HG03045 (cell line): ENCODE measurements at regions not wholly inside any gene's neighbourhood (a gene's known extent, or its start where the extent isn't known, plus 50 kb on each side); places are given as distances from the start of the nearest gene placed in this dataset.
"Not testable (repeated sequence)": the region's sequence is repeated elsewhere in the genome, so short reads cannot be mapped to it uniquely, and the experiment has no call there.

Source experiments
- ATAC-seq: cut with Tn5 transposase; IDR thresholded peaks from one replicate; pipeline ENCODE4 v1.9.1; 2021; ENCODE audit warnings: mild to moderate bottlenecking, moderate library complexity; ENCODE audit not compliant: unreplicated experiment

DNA sequence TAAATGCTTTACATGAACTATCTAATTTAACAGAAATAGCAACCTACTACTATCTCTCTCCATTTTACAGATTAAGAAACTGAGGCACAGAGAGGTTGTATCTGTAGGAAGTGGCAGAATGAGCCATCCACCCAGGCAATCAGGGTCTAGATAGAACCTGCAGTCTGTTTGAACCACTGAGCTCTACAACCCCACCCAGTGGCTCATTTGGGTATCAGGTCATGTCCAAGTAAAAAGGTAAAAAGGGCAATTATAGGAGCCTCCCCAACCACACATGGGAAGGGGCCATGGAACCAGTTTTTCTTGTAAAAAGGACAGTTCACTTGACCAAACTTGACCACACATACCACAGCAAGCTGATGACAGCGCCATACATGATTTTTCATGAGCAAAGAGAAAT, 92.9 kb upstream of the SGCG start:
- ATAC-seq = no peak

DNA sequence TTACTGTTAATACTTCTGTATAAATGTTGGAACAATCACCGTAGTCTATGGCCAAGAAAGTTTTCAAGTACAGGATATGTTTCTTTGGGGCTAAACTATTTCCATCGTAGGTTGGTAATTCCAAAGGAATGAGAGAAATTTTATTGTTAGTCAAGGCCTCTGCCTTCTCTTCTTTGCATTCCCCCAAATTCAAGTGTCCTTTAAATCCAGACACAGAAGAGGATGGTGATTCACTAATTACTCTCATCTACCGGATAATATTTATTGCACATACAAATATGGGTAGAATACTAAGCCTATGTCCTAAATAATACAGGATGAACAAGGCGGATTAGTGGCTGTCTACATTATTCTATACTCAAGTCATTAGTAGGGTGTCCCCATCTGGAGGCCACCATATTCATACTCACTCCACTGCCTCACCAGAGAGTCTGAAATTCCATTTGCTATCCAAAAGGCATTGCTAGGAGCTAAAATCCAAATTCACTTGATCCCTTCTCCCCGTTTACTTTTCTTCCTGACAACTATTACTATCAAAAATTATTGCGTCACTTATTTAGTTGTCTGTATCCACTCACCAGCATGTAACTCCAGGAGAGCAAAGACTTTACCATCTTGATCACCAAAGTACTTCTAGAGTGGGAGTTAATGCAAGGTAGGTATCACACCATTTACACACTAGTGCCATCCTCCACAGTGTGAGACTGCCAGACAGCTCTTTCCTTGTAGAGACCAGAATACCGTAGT, 82.4 kb upstream of the SGCG start:
- ATAC-seq = no peak

DNA sequence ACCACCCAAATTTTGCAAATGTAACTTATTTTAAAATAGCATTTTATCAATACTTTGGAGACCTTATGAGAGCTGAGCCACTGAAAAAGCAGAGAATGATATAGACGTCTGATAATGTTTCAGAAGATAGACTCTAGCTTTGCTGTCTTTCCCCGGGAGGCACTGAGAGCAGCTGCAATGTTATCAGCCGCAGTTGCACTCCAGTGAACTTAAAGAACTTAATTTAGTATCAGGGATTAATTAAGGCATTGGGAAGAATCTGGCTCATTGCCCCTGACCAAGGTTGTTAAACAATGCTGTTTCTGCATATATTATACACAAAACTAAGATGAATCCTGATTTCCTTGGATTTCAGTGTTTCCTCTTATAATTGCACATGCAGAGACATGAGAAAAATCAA, 75.7 kb upstream of the SGCG start:
- no peak for ATAC-seq

DNA sequence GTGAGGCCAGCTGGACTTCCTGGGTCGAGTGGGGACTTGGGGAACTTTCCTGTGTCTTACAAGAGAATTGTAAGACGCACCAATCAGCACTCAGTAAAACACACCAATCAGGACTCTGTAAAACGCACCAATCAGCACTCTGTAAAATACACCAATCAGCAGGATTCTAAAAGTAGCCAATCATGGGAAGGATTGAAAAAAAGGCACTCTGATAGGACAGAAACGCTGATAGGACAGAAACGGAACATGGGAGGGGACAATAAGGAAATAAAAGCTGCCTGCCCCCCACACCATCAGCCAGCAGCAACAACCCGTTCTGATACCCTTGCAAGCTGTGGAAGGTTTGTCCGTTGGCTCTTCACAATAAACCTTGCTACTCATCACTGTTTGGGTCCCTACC, 73.1 kb upstream of the SGCG start:
- no peak for ATAC-seq

DNA sequence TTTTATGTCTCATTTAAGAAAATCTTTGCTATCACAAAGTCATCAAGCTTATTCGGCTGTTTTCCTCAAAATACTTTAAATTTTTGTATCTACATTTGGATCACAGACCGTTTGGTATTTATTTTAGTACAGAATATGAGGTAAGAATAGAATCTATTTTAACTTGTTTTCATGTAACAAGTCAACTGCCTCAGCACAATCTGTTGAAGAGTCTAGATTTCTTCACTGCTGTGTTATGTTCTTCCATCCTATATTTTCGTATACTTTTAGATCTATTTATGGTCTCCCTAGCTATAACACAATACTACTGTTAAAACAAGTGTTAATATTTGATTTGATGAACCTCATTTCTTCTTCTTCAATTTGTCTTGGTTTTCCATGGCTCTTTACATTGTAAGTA, 61.6 kb upstream of the SGCG start:
- no peak for ATAC-seq

DNA sequence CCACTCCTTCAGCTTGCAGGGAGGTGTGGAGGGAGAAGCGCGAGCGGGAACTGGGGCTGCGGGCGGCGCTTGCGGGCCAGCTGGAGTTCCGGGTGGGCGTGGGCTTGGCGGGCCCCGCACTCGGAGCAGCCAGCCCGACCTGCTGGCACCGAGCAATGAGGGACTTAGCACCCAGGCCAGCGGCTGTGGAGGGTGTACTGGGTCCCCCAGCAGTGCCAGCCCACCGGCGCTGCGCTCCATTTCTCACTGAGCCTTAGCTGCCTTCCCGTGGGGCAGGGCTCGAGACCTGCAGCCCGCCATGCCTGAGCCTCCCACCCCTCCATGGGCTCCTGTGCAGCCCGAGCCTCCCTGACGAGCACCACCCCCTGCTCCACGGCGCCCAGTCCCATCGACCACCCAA, 53.2 kb upstream of the SGCG start:
- ATAC-seq = not testable (repeated sequence)

DNA sequence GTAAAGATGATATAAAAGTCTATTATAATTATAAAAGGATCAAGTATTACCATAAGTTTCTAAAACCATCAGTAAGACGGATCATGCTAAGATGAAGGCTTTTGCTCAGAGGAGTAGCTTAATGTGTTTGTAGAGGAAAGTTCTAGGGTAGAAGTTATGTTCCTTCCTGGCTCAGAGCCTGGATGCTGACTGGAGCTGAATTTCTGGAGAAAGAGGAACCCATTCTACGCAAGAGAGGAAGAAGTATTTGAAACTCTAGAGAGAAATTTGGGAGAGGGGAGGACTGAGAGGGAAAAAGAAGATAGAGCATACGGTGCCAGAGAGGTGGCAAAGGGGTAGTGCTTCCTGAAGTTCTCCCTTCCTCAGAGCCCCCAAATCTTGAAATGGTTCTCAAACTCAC, 51.4 kb upstream of the SGCG start:
- no peak for ATAC-seq
